HCT116 (cell line): ENCODE measurements at regions not wholly inside any gene's neighbourhood (a gene's known extent, or its start where the extent isn't known, plus 50 kb on each side); places are given as distances from the start of the nearest gene placed in this dataset.

Experiments used
- ATAC-seq: fragments of 200-7000 bp; cut with Tn5 transposase; 2 replicates; pipeline ENCODE4 v1.9.1; 2020; ENCODE audit warnings: mild to moderate bottlenecking, moderate library complexity
- BruUV-seq: library from RNA; stranded (reverse); fragments of 400-500 nt; replicated peaks from 2 replicates; lab custom pipeline; 2021; lab: Mats Ljungman, UMichigan
- CTCF ChIA-PET: fragments of 300-600 bp; sonication (Branson Sonifier 250); formaldehyde crosslinking; loops from one replicate; lab custom pipeline; 2021; ENCODE audit warnings: antibody characterized with exemption; lab: Charles Lee
- POLR2A ChIA-PET: fragments of 300-600, 350-600 bp; sonication (Branson Sonifier 250); formaldehyde crosslinking; loops from one replicate; lab custom pipeline; 2021; ENCODE audit warnings: antibody characterized with exemption; lab: Charles Lee
- RAD21 ChIA-PET, 2 experiments: fragments of 300-600 bp; sonication (Branson Sonifier 250); formaldehyde crosslinking; loops; one replicate each; lab custom pipeline; 2023; ENCODE audit warnings: low total read pairs in 2 of 2; ENCODE audit not compliant: uncharacterized antibody in 2 of 2, unreplicated experiment in 2 of 2, low non-redundant PET in 1 of 2; lab: Charles Lee
- DNase-seq: peaks from one replicate; pipeline ENCODE4 v3.0.0-alpha.2; 2010; ENCODE audit warnings: low read depth, low spot score
- H2AFZ ChIP-seq: fragments of 200-600 bp; shearing (Covaris generic), sonication (generic); 2 replicates; pipeline ENCODE4 v1.6.1; 2017; ENCODE audit warnings: low read depth, mixed run types, mixed read lengths, antibody characterized with exemption, low read length; ENCODE audit not compliant: poor library complexity, severe bottlenecking
- H3K27ac ChIP-seq: 2 replicates; pipeline ENCODE4 v1.5.1; 2012; ENCODE audit warnings: low read depth, low read length
- H3K27me3 ChIP-seq: fragments of 200-600 bp; sonication (generic); 2 replicates; pipeline ENCODE4 v1.6.1; 2016; ENCODE audit warnings: mixed run types, low read length, mixed read lengths; ENCODE audit not compliant: insufficient read depth
- H3K36me3 ChIP-seq, 2 experiments: fragments of 200-500 bp in 1 of 2; fragments of 200-600 bp in 1 of 2; sonication (Bioruptor generic) in 1 of 2; sonication (generic) in 1 of 2; 2 replicates each; pipeline versions ENCODE4 v1.5.1 to v1.6.1; 2014 to 2016; ENCODE audit warnings: low read length in 2 of 2, inconsistent platforms in 1 of 2, mixed read lengths in 1 of 2, mixed run types in 1 of 2; ENCODE audit not compliant: insufficient read depth in 2 of 2, control insufficient read depth in 1 of 2
- H3K4me1 ChIP-seq, 2 experiments: fragments of 200-600 bp in 1 of 2; sonication (generic) in 1 of 2; 2 replicates each; pipeline versions ENCODE4 v1.5.1 to v1.6.1; 2012 to 2017; ENCODE audit warnings: low read length in 2 of 2, inconsistent platforms in 1 of 2, mild to moderate bottlenecking in 1 of 2, mixed read lengths in 1 of 2, mixed run types in 1 of 2, moderate library complexity in 1 of 2; ENCODE audit not compliant: insufficient read depth in 2 of 2, control insufficient read depth in 1 of 2
- H3K4me2 ChIP-seq: fragments of 200-600 bp; sonication (generic); 2 replicates; pipeline ENCODE4 v1.6.1; 2017; ENCODE audit warnings: mixed run types, low read length, mixed read lengths
- H3K4me3 ChIP-seq, 2 experiments: fragments of 200-600 bp in 1 of 2; sonication (generic) in 1 of 2; replicated peaks in 1 of 2; 2 replicates each; pipeline ENCODE4 v1.5.1; 2011 to 2016; ENCODE audit warnings: low read length in 2 of 2, control low read depth in 1 of 2, low read depth in 1 of 2, mild to moderate bottlenecking in 1 of 2, mixed read lengths in 1 of 2, mixed run types in 1 of 2
- H3K79me2 ChIP-seq: fragments of 200-600 bp; sonication (generic); 2 replicates; pipeline ENCODE4 v1.6.1; 2017; ENCODE audit warnings: mild to moderate bottlenecking, mixed run types, low read length, moderate library complexity, mixed read lengths; ENCODE audit not compliant: insufficient read depth
- H3K9ac ChIP-seq: fragments of 200-600 bp; sonication (generic); 2 replicates; pipeline ENCODE4 v1.6.1; 2016; ENCODE audit warnings: low read length, mixed read lengths
- H3K9me2 ChIP-seq: fragments of 200-600 bp; sonication (generic), shearing (Covaris generic); 2 replicates; pipeline ENCODE4 v1.6.1; 2017; ENCODE audit warnings: mixed run types, mild to moderate bottlenecking, moderate library complexity; ENCODE audit not compliant: insufficient read depth
- H3K9me3 ChIP-seq, 2 experiments: fragments of 200-500 bp in 1 of 2; fragments of 200-600 bp in 1 of 2; sonication (Bioruptor generic) in 1 of 2; sonication (generic) in 1 of 2; 2 replicates each; pipeline ENCODE4 v1.6.1; 2014 to 2017; ENCODE audit warnings: low read length in 2 of 2, mixed read lengths in 2 of 2, inconsistent platforms in 1 of 2, low read depth in 1 of 2, mild to moderate bottlenecking in 1 of 2, mixed run types in 1 of 2, moderate library complexity in 1 of 2; ENCODE audit not compliant: control insufficient read depth in 1 of 2, insufficient read depth in 1 of 2
- H4K20me1 ChIP-seq: fragments of 200-600 bp; sonication (generic), shearing (Covaris generic); 2 replicates; pipeline ENCODE4 v1.6.1; 2017; ENCODE audit warnings: mixed run types, mild to moderate bottlenecking, moderate library complexity; ENCODE audit not compliant: insufficient read depth
- CBX3 ChIP-seq: IDR thresholded peaks from 2 replicates; pipeline ENCODE4 v1.6.1; 2012; ENCODE audit warnings: low read depth
- CEBPB ChIP-seq: IDR thresholded peaks from 2 replicates; pipeline ENCODE4 v1.6.1; 2012; ENCODE audit warnings: low read depth
- ELF1 ChIP-seq: IDR thresholded peaks from 2 replicates; pipeline ENCODE4 v1.6.1; 2012; ENCODE audit warnings: low read depth, borderline replicate concordance
- EZH2 ChIP-seq: fragments of 200-600 bp; sonication (generic); IDR thresholded peaks from 2 replicates; pipeline ENCODE4 v1.6.1; 2017; ENCODE audit warnings: antibody characterized with exemption, mixed run types
- JUND ChIP-seq: IDR thresholded peaks from 2 replicates; pipeline ENCODE4 v1.6.1; 2012
- POLR2A ChIP-seq: IDR thresholded peaks from 2 replicates; pipeline ENCODE4 v1.7.0; 2011; ENCODE audit warnings: borderline replicate concordance; ENCODE audit not compliant: insufficient read depth, insufficient read length; ENCODE audit errors: extremely low read depth
- POLR2AphosphoS5 ChIP-seq: IDR thresholded peaks from 2 replicates; pipeline ENCODE4 v1.6.1; 2011; ENCODE audit warnings: mild to moderate bottlenecking, low read depth, low read length, moderate library complexity
- RAD21 ChIP-seq: IDR thresholded peaks from 2 replicates; pipeline ENCODE4 v1.6.1; 2012; ENCODE audit warnings: low read depth, mild to moderate bottlenecking
- SIN3A ChIP-seq: IDR thresholded peaks from 2 replicates; pipeline ENCODE4 v1.6.1; 2012; ENCODE audit warnings: low read depth
- SRF ChIP-seq: IDR thresholded peaks from 2 replicates; pipeline ENCODE4 v1.6.1; 2012; ENCODE audit warnings: low read depth
- YY1 ChIP-seq: IDR thresholded peaks from 2 replicates; pipeline ENCODE4 v1.6.1; 2011; ENCODE audit warnings: low read length, low read depth, moderate library complexity, mild to moderate bottlenecking; ENCODE audit not compliant: insufficient replicate concordance; ENCODE audit errors: extremely low read depth
- ZNF274 ChIP-seq: fragments of 200-500 bp; sonication (Bioruptor generic); IDR thresholded peaks from 2 replicates; pipeline ENCODE4 v1.6.1; 2014; ENCODE audit warnings: mild to moderate bottlenecking, low read depth, low read length, inconsistent platforms
- intact Hi-C: fragments of 100-400 bp; cut with micrococcal nuclease; formaldehyde crosslinking; loops from 2 replicates; pipeline ENCODE4 v1.10.0; 2022
- TF ChIP-seq, protein P1 (sequence below): IDR thresholded peaks from 2 replicates; pipeline ENCODE4 v1.6.1; 2012
- TF ChIP-seq, protein P2 (sequence below): IDR thresholded peaks from 2 replicates; pipeline ENCODE4 v1.6.1; 2012
- TF ChIP-seq, protein P3 (sequence below), 3 experiments: fragments of 200-600 bp in 1 of 3; sonication (generic) in 1 of 3; IDR thresholded peaks in 2 of 3; conservative IDR thresholded peaks in 1 of 3; 2 replicates each; pipeline ENCODE4 v1.5.1; 2012 to 2017; ENCODE audit warnings: low read depth in 2 of 3, low read length in 2 of 3, antibody characterized with exemption in 1 of 3, borderline replicate concordance in 1 of 3, control low read depth in 1 of 3, mild to moderate bottlenecking in 1 of 3, mixed read lengths in 1 of 3, mixed run types in 1 of 3, moderate library complexity in 1 of 3; ENCODE audit not compliant: insufficient read depth in 1 of 3

DNA sequence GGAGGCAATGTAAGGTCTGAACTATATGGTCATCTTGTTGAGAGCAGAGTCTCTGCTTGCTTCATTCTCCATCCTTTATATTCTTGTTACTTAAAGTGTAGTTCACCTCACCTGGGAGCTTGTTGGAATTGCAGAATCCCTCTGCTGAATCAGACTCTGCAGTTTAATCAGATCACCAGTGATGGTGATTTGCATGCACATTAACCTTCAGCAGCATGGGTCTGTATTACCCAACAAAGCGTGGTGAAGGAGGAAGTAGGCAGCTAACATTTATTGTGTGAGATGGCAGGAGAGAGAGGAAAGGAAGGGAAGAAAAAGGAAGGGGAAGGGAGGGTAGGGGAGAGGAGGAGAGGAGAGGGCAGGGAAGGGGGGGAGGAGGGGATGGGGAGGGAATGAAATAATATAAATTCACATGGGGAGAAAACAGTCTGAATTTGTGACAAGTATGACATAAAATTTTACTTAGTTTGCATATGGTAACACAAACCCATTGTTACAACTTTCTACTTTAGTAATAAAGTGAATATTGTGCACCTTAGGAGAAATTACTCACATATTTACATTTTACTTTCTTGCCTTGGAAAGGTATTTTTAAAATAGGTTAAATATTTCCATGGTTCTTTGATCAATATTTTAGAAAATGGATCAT lies 740.7 kb downstream of the DHX35 start (continued):
- no peak for TF ChIP-seq ELF1
- no peak for TF ChIP-seq CBX3
- TF ChIP-seq, protein P1, sequence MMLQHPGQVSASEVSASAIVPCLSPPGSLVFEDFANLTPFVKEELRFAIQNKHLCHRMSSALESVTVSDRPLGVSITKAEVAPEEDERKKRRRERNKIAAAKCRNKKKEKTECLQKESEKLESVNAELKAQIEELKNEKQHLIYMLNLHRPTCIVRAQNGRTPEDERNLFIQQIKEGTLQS: no peak
- TF ChIP-seq, all 23 proteins: peak for 0

DNA sequence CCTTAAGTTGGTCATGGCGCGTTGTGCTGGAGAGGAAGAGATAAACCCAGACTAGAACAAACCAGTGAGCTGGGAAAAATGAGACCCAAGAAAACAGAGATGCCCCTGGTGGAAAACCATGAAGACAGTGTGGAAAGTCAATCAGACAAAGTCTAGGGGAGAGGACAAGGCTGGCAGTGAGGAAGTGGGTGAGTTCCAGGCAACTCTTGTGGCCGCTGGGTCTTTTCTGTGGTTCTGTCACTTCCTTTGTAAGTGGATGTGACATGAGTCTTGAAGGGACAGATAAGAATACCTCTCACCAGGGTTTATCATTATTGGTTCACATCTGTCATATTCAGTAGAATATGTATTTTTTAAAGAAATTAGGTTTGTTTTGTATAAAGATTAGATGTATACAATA lies 738.4 kb downstream of the DHX35 start:
- Histone ChIP-seq H3K4me1 (no peaks in the 10 kb centered on the region), H3K4me2 (no peak overlapping the region), H3K9ac (no peak overlapping the region), H3K27me3 (no peaks in the 10 kb centered on the region), H3K9me2 (no peaks in the 10 kb centered on the region), H3K36me3 (no peaks in the 10 kb centered on the region), H3K79me2 (no peaks in the 10 kb centered on the region), H2AFZ (no peak overlapping the region), H3K4me3 (no peak overlapping the region), H4K20me1 (no peaks in the 10 kb centered on the region), H3K27ac (no peak overlapping the region), H3K9me3 (peaks cover 0 to 4% of the 10 kb centered on the region in 2 experiments; a peak in 2 of 4 replicates)
- intact Hi-C loops: no loop called here
- ChIA-PET RAD21 (no interaction called here), POLR2A (no interaction called here), CTCF (no interaction called here)
- no TSS peak for BruUV-seq
- TF ChIP-seq, protein P2, sequence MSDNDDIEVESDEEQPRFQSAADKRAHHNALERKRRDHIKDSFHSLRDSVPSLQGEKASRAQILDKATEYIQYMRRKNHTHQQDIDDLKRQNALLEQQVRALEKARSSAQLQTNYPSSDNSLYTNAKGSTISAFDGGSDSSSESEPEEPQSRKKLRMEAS: no peak
- TF ChIP-seq YY1: no peak
- TF ChIP-seq SRF: no peak
- no peak for TF ChIP-seq CEBPB
- no peak for TF ChIP-seq POLR2A
- TF ChIP-seq, protein P3, sequence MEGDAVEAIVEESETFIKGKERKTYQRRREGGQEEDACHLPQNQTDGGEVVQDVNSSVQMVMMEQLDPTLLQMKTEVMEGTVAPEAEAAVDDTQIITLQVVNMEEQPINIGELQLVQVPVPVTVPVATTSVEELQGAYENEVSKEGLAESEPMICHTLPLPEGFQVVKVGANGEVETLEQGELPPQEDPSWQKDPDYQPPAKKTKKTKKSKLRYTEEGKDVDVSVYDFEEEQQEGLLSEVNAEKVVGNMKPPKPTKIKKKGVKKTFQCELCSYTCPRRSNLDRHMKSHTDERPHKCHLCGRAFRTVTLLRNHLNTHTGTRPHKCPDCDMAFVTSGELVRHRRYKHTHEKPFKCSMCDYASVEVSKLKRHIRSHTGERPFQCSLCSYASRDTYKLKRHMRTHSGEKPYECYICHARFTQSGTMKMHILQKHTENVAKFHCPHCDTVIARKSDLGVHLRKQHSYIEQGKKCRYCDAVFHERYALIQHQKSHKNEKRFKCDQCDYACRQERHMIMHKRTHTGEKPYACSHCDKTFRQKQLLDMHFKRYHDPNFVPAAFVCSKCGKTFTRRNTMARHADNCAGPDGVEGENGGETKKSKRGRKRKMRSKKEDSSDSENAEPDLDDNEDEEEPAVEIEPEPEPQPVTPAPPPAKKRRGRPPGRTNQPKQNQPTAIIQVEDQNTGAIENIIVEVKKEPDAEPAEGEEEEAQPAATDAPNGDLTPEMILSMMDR (IDR thresholded peaks at IDR 0.05 in 2 of 3, conservative IDR thresholded peaks at IDR 0.05 in 1 of 3; ENCODE audit: borderline replicate concordance in 1 of 3, insufficient read depth in 1 of 3, low read depth in 2 of 3, low read length in 2 of 3): no peak
- TF ChIP-seq SIN3A: no peak
- no peak for TF ChIP-seq JUND
- TF ChIP-seq RAD21: no peak
- TF ChIP-seq EZH2: no peak
- TF ChIP-seq, protein P1: no peak
- TF ChIP-seq ELF1: no peak
- TF ChIP-seq ZNF274: no peak
- no peak for TF ChIP-seq POLR2AphosphoS5
- no peak for DNase-seq
- ATAC-seq: no peak
